Fibroblast of mammary gland (primary cell): ENCODE measurements at regions not wholly inside any gene's neighbourhood (a gene's known extent, or its start where the extent isn't known, plus 50 kb on each side); places are given as distances from the start of the nearest gene placed in this dataset.
A peak's percentile ranks its signal among the peaks of the same experiment; 100 is the strongest.

Experiments
- DNase-seq: peaks from one replicate; pipeline ENCODE4 v3.0.0-alpha.2; 2010; ENCODE audit warnings: low read depth
- H3K4me3 ChIP-seq: 2 replicates; pipeline ENCODE4 v1.5.1; 2011; ENCODE audit warnings: low read depth, mild to moderate bottlenecking, low read length, moderate library complexity; ENCODE audit not compliant: control insufficient read depth
- CTCF ChIP-seq: conservative IDR thresholded peaks from 2 replicates; pipeline ENCODE4 v1.5.1; 2011; ENCODE audit warnings: low read depth, low read length, inconsistent platforms; ENCODE audit not compliant: control insufficient read depth, insufficient read depth

- peak; percentile 6 for DNase-seq
- no peak overlapping the region for H3K4me3 ChIP-seq
- no peak for TF ChIP-seq CTCF
Observed at GRCh38 chr5:98200726-98201541, 572.5 kb upstream of the RGMB start.

GRCh38 chr5:98204798-98205197 lies 568.7 kb upstream of the RGMB start:
- DNase-seq, result no peak
- H3K4me3 ChIP-seq, result no peak overlapping the region
- TF ChIP-seq CTCF, result no peak

GRCh38 chr5:98205691-98206461 lies 567.6 kb upstream of the RGMB start:
- peak; percentile 85 for DNase-seq
- TF ChIP-seq CTCF, result no peak
- H3K4me3 ChIP-seq, result no peak overlapping the region

- no peak overlapping the region for H3K4me3 ChIP-seq
- no peak for DNase-seq
- TF ChIP-seq CTCF, result no peak
Observed at GRCh38 chr5:98206566-98206965, 566.9 kb upstream of the RGMB start.

- TF ChIP-seq CTCF, result no peak
- no peak for DNase-seq
- no peak overlapping the region for H3K4me3 ChIP-seq
Observed at GRCh38 chr5:98209418-98209817, 564.0 kb upstream of the RGMB start.

GRCh38 chr5:98214240-98215051 lies 559.0 kb upstream of the RGMB start:
- DNase-seq, result peak; percentile 79
- no peak for TF ChIP-seq CTCF
- no peak overlapping the region for H3K4me3 ChIP-seq
